Hepatocyte (in vitro differentiated cells): ENCODE measurements at regions not wholly inside any gene's neighbourhood (a gene's known extent, or its start where the extent isn't known, plus 50 kb on each side); places are given as distances from the start of the nearest gene placed in this dataset.

ENCODE experiments used
- DNase-seq: peaks from one replicate; pipeline ENCODE4 v3.0.0-alpha.2; 2016; ENCODE audit warnings: low spot score
- H2AFZ ChIP-seq: fragments of 200-600 bp; sonication (generic); 2 replicates; pipeline ENCODE4 v1.6.0; 2016; ENCODE audit warnings: antibody characterized with exemption, mild to moderate bottlenecking
- H3K27ac ChIP-seq: fragments of 200-600 bp; sonication (generic); 2 replicates; pipeline ENCODE4 v1.5.1; 2016; ENCODE audit warnings: mild to moderate bottlenecking
- H3K27me3 ChIP-seq: fragments of 200-600 bp; sonication (generic); 2 replicates; pipeline ENCODE4 v1.6.1; 2016
- H3K36me3 ChIP-seq: fragments of 200-600 bp; sonication (generic); replicated peaks from 2 replicates; pipeline ENCODE4 v1.5.1; 2016; ENCODE audit warnings: low read depth; ENCODE audit not compliant: insufficient read depth
- H3K4me1 ChIP-seq: fragments of 200-600 bp; sonication (generic); 2 replicates; pipeline ENCODE4 v1.5.1; 2016; ENCODE audit warnings: mild to moderate bottlenecking, moderate library complexity; ENCODE audit not compliant: insufficient read depth
- H3K4me2 ChIP-seq: fragments of 200-600 bp; sonication (generic); 2 replicates; pipeline ENCODE4 v1.6.0; 2016
- H3K4me3 ChIP-seq: fragments of 200-600 bp; sonication (generic); 2 replicates; pipeline ENCODE4 v1.5.1; 2016; ENCODE audit warnings: mild to moderate bottlenecking
- H3K79me2 ChIP-seq: fragments of 200-600 bp; sonication (generic); 2 replicates; pipeline ENCODE4 v1.6.0; 2017; ENCODE audit warnings: mild to moderate bottlenecking
- H3K9me2 ChIP-seq: fragments of 200-600 bp; sonication (generic); replicated peaks from 2 replicates; pipeline ENCODE4 v1.6.0; 2017; ENCODE audit warnings: mild to moderate bottlenecking; ENCODE audit not compliant: insufficient read depth
- H3K9me3 ChIP-seq: fragments of 200-600 bp; sonication (generic); 2 replicates; pipeline ENCODE4 v1.5.1; 2016; ENCODE audit warnings: low read depth, mild to moderate bottlenecking
- H4K20me1 ChIP-seq: fragments of 200-600 bp; sonication (generic); 2 replicates; pipeline ENCODE4 v1.6.0; 2016; ENCODE audit warnings: mild to moderate bottlenecking; ENCODE audit not compliant: insufficient read depth, poor library complexity, severe bottlenecking
- CTCF ChIP-seq: fragments of 200-600 bp; sonication (generic); IDR thresholded peaks from 2 replicates; pipeline ENCODE4 v1.5.1; 2016; ENCODE audit warnings: antibody characterized with exemption, mild to moderate bottlenecking; ENCODE audit not compliant: poor library complexity
- EZH2 ChIP-seq: fragments of 200-600 bp; sonication (generic); IDR thresholded peaks from 2 replicates; pipeline ENCODE4 v1.6.1; 2016; ENCODE audit warnings: antibody characterized with exemption, mild to moderate bottlenecking, borderline replicate concordance
- EZH2phosphoT487 ChIP-seq: fragments of 200-600 bp; sonication (generic); IDR thresholded peaks from one replicate; pipeline ENCODE4 v1.6.1; 2018; ENCODE audit warnings: antibody characterized with exemption, mild to moderate bottlenecking, low read depth, moderate library complexity; ENCODE audit not compliant: unreplicated experiment, severe bottlenecking
- WGBS: methylation state at CpG from one replicate; pipeline ENCODE4 v1.1.6; 2016; ENCODE audit warnings: low lambda C conversion rate; ENCODE audit errors: missing lambda C conversion rate; 5-methylcytosine and 5-hydroxymethylcytosine counted together

- Histone ChIP-seq H3K79me2 (no peaks in the 10 kb centered on the region), H3K9me3 (no peaks in the 10 kb centered on the region), H3K4me1 (no peaks in the 10 kb centered on the region), H3K27me3 (no peaks in the 10 kb centered on the region), H3K9me2 (no peaks in the 10 kb centered on the region), H3K36me3 (no peaks in the 10 kb centered on the region), H4K20me1 (no peaks in the 10 kb centered on the region), H3K27ac (no peak overlapping the region), H3K4me2 (no peak overlapping the region), H3K4me3 (no peak overlapping the region), H2AFZ (no peak overlapping the region)
- no peak for TF ChIP-seq CTCF
- no peak for TF ChIP-seq EZH2phosphoT487
- TF ChIP-seq EZH2: no peak
- no peak for DNase-seq
Observed at GRCh38 chr4:92059615-92060014, 244.2 kb upstream of the GRID2 start.

- H2AFZ ChIP-seq: no peak overlapping the region
Observed at GRCh38 chr4:92060333-92060732, 243.4 kb upstream of the GRID2 start.

GRCh38 chr4:92064574-92064973 is 239.2 kb upstream of the GRID2 start:
- Histone ChIP-seq H3K9me2 (no peaks in the 10 kb centered on the region), H3K9me3 (no peaks in the 10 kb centered on the region), H3K4me1 (no peaks in the 10 kb centered on the region), H3K4me3 (no peak overlapping the region), H3K4me2 (no peak overlapping the region), H3K27me3 (no peaks in the 10 kb centered on the region), H3K27ac (no peak overlapping the region), H4K20me1 (no peaks in the 10 kb centered on the region), H2AFZ (no peak overlapping the region), H3K36me3 (no peaks in the 10 kb centered on the region), H3K79me2 (no peaks in the 10 kb centered on the region)
- 89% methylated on average over 4 of the region's 4 CpGs for WGBS
- TF ChIP-seq EZH2phosphoT487 (no peak), EZH2 (no peak), CTCF (no peak)
- no peak for DNase-seq

More at GRCh38 chr4:92060333-92060732, 243.4 kb upstream of the GRID2 start:
- 78% methylated on average over 2 of the region's 2 CpGs for WGBS
- Histone ChIP-seq H4K20me1 (no peaks in the 10 kb centered on the region), H3K4me2 (no peak overlapping the region), H3K27ac (no peak overlapping the region), H3K4me1 (no peaks in the 10 kb centered on the region), H3K36me3 (no peaks in the 10 kb centered on the region), H3K9me2 (no peaks in the 10 kb centered on the region), H3K9me3 (no peaks in the 10 kb centered on the region), H3K79me2 (no peaks in the 10 kb centered on the region), H3K27me3 (no peaks in the 10 kb centered on the region), H3K4me3 (no peak overlapping the region)
- DNase-seq: no peak
- TF ChIP-seq CTCF (no peak), EZH2 (no peak), EZH2phosphoT487 (no peak)

GRCh38 chr4:92066485-92066884 is 237.3 kb upstream of the GRID2 start:
- no peaks in the 10 kb centered on the region for H3K9me2 ChIP-seq
- no peak overlapping the region for H3K4me3 ChIP-seq
- no peak for TF ChIP-seq EZH2
- no peak for TF ChIP-seq CTCF
- H3K9me3 ChIP-seq: no peaks in the 10 kb centered on the region
- no peaks in the 10 kb centered on the region for H3K36me3 ChIP-seq
- H3K27ac ChIP-seq: no peak overlapping the region
- no peaks in the 10 kb centered on the region for H4K20me1 ChIP-seq
- H3K27me3 ChIP-seq: no peaks in the 10 kb centered on the region
- no peak overlapping the region for H2AFZ ChIP-seq
- no peak overlapping the region for H3K4me2 ChIP-seq
- DNase-seq: no peak
- no peaks in the 10 kb centered on the region for H3K79me2 ChIP-seq
- no peaks in the 10 kb centered on the region for H3K4me1 ChIP-seq
